ENCODE measurements at regions not wholly inside any gene's neighbourhood (a gene's known extent, or its start where the extent isn't known, plus 50 kb on each side); places are given as distances from the start of the nearest gene placed in this dataset.

- H3K36me3 ChIP-seq (ENCODE audit: insufficient read depth, low read length) = no peaks in the 10 kb centered on the region
- 0 out of 2 replicates have a peak, but pooled peaks cover 6% of the 10 kb centered on the region for H3K9me3 ChIP-seq (ENCODE audit: control insufficient read depth, insufficient read depth, low read length)
- no peak overlapping the region for H3K9ac ChIP-seq (ENCODE audit: low read depth, low read length)
- peaks cover 3% of the 10 kb centered on the region; the same call in 1 of the 2 replicates for H3K4me1 ChIP-seq (ENCODE audit: insufficient read depth, low read length)
Measured at GRCh38 chr9:90105773-90106172, 501.0 kb downstream of the GADD45G start.

DNA sequence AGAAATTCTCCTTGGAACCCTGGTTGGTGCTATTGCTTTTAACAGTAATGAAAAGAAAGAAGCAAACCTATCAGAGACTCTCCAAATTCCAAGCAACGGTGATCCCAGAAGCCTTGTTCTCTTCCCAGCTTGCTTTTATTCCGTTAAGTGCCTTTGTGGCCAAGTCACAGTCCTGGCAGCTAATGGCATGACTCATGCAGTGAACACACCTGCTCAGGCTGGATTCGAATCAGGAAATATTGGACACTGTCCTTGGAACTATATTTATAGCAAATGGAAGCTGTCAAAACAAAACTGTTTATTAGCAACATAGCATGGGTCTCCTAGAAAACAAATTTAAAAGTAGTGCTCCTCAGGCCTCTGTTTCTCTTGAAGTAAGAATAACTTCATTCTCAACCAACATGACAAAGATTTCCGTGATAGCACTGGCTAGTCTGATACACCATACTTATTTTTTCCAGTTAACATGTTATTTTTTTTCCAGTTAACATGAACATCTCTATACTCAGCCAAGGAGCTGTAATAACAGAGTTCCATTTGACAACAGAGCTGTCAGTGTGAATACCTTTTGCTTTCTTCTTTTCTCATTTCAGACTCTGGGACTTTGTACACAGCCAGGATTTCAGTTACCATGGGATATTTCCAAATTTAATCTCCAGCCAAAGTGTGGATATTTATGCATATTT is 502.4 kb downstream of the GADD45G start:
- 0 out of 2 replicates have a peak, but pooled peaks cover 6% of the 10 kb centered on the region for H3K9me3 ChIP-seq (ENCODE audit: control insufficient read depth, insufficient read depth, low read length)
- no peaks in the 10 kb centered on the region for H3K36me3 ChIP-seq (ENCODE audit: insufficient read depth, low read length)
- H3K4me1 ChIP-seq (ENCODE audit: insufficient read depth, low read length) = no peaks in the 10 kb centered on the region; the same call in 1 of the 2 replicates
- H3K9ac ChIP-seq (ENCODE audit: low read depth, low read length) = no peak overlapping the region

- no peaks in the 10 kb centered on the region for H3K4me1 ChIP-seq (ENCODE audit: insufficient read depth, low read length)
Measured at GRCh38 chr9:90107726-90108655, 503.2 kb downstream of the GADD45G start.

DNA sequence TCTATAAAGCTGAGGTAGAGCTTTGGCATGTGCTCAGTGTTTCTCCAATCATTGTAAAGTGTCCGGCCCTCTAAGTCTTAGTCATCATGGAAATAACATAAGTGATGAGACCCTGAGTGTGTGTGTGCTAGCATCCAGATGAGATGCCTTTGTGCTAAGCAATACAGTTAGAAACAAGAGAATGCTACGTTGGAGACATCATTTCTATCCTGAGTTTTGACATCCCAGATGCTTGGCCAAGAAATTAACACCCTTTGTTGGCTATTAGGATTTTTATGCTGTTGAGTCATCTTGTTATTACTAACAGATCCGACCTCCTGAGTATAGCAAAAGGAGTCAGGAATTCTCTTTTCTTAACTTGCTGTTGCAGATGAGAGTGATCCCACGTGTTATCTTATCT is 508.0 kb downstream of the GADD45G start:
- Histone ChIP-seq H3K9ac (ENCODE audit: low read depth, low read length) (no peak overlapping the region), H3K4me1 (ENCODE audit: insufficient read depth, low read length) (no peaks in the 10 kb centered on the region), H3K36me3 (ENCODE audit: insufficient read depth, low read length) (no peaks in the 10 kb centered on the region), H3K9me3 (ENCODE audit: control insufficient read depth, insufficient read depth, low read length) (0 out of 2 replicates have a peak, but pooled peaks cover 6% of the 10 kb centered on the region)

More at GRCh38 chr9:90107726-90108655, 503.2 kb downstream of the GADD45G start:
- Histone ChIP-seq H3K9ac (ENCODE audit: low read depth, low read length) (no peak overlapping the region), H3K36me3 (ENCODE audit: insufficient read depth, low read length) (no peaks in the 10 kb centered on the region), H3K9me3 (ENCODE audit: control insufficient read depth, insufficient read depth, low read length) (0 out of 2 replicates have a peak, but pooled peaks cover 6% of the 10 kb centered on the region)

- Histone ChIP-seq H3K36me3 (ENCODE audit: insufficient read depth, low read length) (no peaks in the 10 kb centered on the region), H3K9ac (ENCODE audit: low read depth, low read length) (no peak overlapping the region)
Measured at GRCh38 chr9:90114641-90115425, 510.0 kb downstream of the GADD45G start.

DNA sequence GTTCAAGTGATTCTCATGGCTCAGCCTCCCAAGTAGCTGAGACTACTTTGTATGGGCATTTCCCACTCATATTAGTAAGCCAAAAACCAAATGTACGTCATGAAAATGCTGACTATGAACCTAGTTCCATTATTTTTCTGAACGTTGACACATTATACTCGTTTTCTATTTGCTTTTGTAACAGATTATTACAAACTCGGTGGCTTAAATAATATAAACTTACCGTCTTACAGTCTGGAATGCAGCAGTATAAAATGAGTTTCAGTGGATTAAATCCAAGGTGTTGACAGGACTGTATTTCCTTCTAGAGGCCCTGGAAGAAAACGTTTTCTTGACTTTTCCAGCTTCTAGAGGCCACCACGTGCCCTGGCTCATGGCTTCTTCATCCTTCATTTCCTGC is 517.0 kb downstream of the GADD45G start:
- Histone ChIP-seq H3K9me3 (ENCODE audit: control insufficient read depth, insufficient read depth, low read length) (no peaks in the 10 kb centered on the region), H3K4me1 (ENCODE audit: insufficient read depth, low read length) (no peaks in the 10 kb centered on the region), H3K36me3 (ENCODE audit: insufficient read depth, low read length) (no peaks in the 10 kb centered on the region), H3K9ac (ENCODE audit: low read depth, low read length) (no peak overlapping the region)

More at GRCh38 chr9:90114641-90115425, 510.0 kb downstream of the GADD45G start:
- H3K4me1 ChIP-seq (ENCODE audit: insufficient read depth, low read length) = no peaks in the 10 kb centered on the region
- H3K9me3 ChIP-seq (ENCODE audit: control insufficient read depth, insufficient read depth, low read length) = 0 out of 2 replicates have a peak, but pooled peaks cover 3% of the 10 kb centered on the region

DNA sequence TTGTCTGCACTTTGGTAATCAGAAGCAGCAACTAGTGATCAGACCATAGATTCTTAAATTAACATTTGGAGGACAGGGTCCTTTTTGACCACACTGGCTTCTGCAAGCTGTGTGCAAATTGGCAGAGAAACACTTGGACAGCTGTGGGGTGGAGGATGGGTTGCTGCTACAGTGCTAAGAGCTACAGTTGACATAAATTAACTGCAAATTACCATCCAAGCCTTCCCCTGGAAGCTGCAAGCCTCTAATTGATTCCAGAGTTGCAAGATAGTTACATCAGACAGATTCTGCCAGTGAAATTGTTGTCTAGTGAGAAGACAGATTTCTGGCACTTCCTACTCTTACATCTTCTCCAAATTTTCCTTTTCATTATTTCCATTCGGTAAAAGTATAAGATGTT is 517.7 kb downstream of the DIRAS2 start:
- Histone ChIP-seq H3K36me3 (ENCODE audit: insufficient read depth, low read length) (no peaks in the 10 kb centered on the region), H3K9me3 (ENCODE audit: control insufficient read depth, insufficient read depth, low read length) (no peaks in the 10 kb centered on the region), H3K4me1 (ENCODE audit: insufficient read depth, low read length) (no peaks in the 10 kb centered on the region), H3K9ac (ENCODE audit: low read depth, low read length) (no peak overlapping the region)

- Histone ChIP-seq H3K4me1 (ENCODE audit: insufficient read depth, low read length) (no peaks in the 10 kb centered on the region), H3K9ac (ENCODE audit: low read depth, low read length) (no peak overlapping the region), H3K36me3 (ENCODE audit: insufficient read depth, low read length) (no peaks in the 10 kb centered on the region), H3K9me3 (ENCODE audit: control insufficient read depth, insufficient read depth, low read length) (no peaks in the 10 kb centered on the region; the same call in 1 of the 2 replicates)
Measured at GRCh38 chr9:90127923-90128322, 514.7 kb downstream of the DIRAS2 start.

DNA sequence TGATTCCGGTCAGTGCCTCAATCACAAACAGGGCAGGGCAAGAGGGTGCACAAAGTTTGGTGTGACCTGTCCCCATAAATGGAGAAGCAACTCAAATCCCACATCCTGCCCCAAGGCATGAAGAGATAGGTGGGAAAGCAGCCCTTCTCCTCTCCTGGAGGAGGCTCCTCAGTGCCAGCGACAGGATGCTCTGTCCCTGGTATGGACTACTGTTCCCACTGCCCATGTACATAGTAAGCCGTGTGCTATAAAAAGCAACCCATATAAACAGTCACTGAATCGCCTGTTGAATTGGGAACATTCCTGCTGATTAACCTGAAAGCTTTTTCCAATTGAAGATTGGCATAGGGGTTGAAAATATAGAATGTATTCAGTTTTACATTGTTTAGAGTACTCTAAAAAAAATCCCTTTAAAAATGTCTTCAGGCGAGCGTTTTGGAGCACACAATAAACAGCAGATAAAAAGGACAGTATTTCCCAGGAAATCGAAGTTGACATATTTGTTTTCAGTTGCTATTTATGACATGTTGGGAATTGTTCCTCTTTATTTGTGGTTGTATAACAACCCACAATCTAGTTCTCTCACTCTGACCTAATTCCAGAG is 513.9 kb downstream of the DIRAS2 start:
- Histone ChIP-seq H3K4me1 (ENCODE audit: insufficient read depth, low read length) (no peaks in the 10 kb centered on the region), H3K36me3 (ENCODE audit: insufficient read depth, low read length) (no peaks in the 10 kb centered on the region), H3K9ac (ENCODE audit: low read depth, low read length) (no peak overlapping the region), H3K9me3 (ENCODE audit: control insufficient read depth, insufficient read depth, low read length) (no peaks in the 10 kb centered on the region; the same call in 1 of the 2 replicates)

- Histone ChIP-seq H3K9me3 (ENCODE audit: control insufficient read depth, insufficient read depth, low read length) (no peaks in the 10 kb centered on the region; the same call in 1 of the 2 replicates), H3K36me3 (ENCODE audit: insufficient read depth, low read length) (no peaks in the 10 kb centered on the region), H3K9ac (ENCODE audit: low read depth, low read length) (no peak overlapping the region), H3K4me1 (ENCODE audit: insufficient read depth, low read length) (no peaks in the 10 kb centered on the region)
Measured at GRCh38 chr9:90129446-90129845, 513.2 kb downstream of the DIRAS2 start.

DNA sequence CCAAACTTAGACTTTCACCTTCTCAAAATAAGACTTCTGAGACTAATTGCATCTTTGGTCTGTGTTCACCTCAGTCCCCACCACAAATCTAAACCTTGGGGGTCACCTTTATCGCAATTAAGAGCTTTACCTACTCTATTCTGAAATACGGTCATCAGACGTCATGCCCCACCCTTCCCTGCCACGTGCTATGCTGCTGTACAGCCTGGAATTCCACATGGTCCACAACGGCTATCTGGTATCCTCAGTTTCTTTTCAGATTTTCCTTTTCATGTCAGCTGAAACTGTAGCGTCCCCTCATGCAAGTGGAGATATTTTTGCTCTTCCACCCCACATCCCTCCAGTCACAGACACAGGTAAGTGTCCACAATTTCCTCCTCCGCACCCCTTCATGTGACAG is 511.1 kb downstream of the DIRAS2 start:
- no peaks in the 10 kb centered on the region for H3K4me1 ChIP-seq (ENCODE audit: insufficient read depth, low read length)
- no peak overlapping the region for H3K9ac ChIP-seq (ENCODE audit: low read depth, low read length)
- H3K36me3 ChIP-seq (ENCODE audit: insufficient read depth, low read length) = no peaks in the 10 kb centered on the region
- H3K9me3 ChIP-seq (ENCODE audit: control insufficient read depth, insufficient read depth, low read length) = no peaks in the 10 kb centered on the region; the same call in 1 of the 2 replicates

DNA sequence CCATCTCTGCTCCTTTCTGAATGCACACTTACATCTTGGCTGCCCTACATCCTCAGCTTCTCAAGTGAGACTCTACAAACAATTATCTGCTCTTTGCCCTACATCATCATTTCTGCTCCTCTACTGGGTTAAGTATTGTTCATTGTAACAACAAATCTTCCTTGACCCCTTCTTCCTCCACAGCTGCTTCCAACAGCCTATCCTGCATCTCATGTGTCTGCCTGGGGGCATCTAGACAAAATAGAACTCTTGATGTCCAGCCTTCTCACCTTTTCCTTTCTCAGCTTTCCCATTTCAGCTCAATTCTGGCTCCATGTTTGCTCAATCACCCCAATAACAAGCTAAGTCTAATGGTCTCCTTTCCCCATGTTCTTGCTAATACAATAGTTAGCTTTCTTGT is 509.8 kb downstream of the DIRAS2 start:
- H3K9me3 ChIP-seq (ENCODE audit: control insufficient read depth, insufficient read depth, low read length) = no peaks in the 10 kb centered on the region; the same call in 1 of the 2 replicates
- H3K4me1 ChIP-seq (ENCODE audit: insufficient read depth, low read length) = no peaks in the 10 kb centered on the region
- H3K9ac ChIP-seq (ENCODE audit: low read depth, low read length) = no peak overlapping the region
- no peaks in the 10 kb centered on the region for H3K36me3 ChIP-seq (ENCODE audit: insufficient read depth, low read length)

DNA sequence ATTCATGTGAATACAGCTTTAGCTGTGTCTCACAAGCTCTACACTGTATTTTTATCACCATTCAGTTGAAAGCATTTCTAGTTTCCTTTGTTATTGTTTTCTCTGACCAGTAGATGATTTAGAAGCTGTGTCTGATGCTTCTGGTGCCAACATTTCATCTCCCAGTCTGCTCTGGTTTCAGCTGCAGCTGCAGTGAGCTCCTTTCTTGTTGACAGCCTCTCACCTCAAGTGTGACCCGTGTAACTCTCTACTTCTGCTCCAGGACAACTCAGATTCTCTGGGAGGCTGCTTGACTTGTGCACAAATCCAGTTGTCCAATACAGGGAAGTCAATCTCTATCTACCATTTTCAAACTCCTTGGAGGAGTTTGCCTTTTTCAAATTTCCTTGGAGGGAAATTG is 504.8 kb downstream of the DIRAS2 start:
- Histone ChIP-seq H3K4me1 (ENCODE audit: insufficient read depth, low read length) (peaks cover 6% of the 10 kb centered on the region; the same call in 1 of the 2 replicates), H3K36me3 (ENCODE audit: insufficient read depth, low read length) (no peaks in the 10 kb centered on the region), H3K9ac (ENCODE audit: low read depth, low read length) (no peak overlapping the region), H3K9me3 (ENCODE audit: control insufficient read depth, insufficient read depth, low read length) (no peaks in the 10 kb centered on the region)

Measured in ES-I3 (cell line).